Stimulated activated CD4-positive, alpha-beta T cell treated with anti-CD3 and anti-CD28 coated beads, Interleukin-2, amount 100 ng/mL, for 4 hours (primary cell): ENCODE measurements at regions not wholly inside any gene's neighbourhood (a gene's known extent, or its start where the extent isn't known, plus 50 kb on each side); places are given as distances from the start of the nearest gene placed in this dataset.

Source experiments
- DNase-seq: peaks from one replicate; pipeline ENCODE4 v3.0.0-alpha.2; 2020; ENCODE audit warnings: low read depth

DNA sequence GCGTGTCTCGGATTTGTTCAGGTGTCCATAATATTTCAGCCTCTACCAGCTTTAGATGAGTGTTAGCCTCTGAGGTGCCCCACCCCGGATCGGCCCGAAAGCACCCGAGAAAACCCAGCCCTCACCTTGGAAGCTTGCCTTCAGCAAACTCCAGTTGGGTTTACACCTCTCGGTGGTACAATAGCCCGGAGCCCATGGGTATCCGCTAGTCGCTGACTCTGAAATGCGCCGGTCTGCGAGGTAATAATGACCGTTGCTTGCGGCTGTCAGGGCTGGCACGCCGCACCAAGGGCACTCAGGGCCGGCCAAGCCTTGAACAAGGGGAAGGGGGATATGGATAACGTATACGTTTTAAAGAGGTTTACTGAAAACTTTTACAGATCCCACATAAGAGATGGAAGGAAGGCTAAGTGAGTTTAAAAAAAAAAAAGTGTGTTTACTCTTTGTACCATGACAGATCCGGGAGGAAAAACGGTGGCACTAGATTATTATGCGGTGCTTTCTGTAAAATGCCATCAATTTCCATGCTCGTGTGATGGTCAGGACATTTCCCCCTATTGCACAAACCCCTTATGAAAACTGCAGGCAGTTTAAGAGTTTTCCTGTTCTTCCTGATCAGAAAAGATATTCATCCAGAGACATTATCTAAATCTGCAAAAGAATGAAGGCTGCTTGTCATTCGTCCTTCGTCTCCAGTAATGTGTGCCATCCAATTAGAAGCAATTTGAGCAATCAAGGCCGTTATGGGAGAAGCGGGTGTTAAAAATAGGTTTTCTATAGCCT lies 124.2 kb downstream of the TMEM161B start:
- DNase-seq: no peak

DNA sequence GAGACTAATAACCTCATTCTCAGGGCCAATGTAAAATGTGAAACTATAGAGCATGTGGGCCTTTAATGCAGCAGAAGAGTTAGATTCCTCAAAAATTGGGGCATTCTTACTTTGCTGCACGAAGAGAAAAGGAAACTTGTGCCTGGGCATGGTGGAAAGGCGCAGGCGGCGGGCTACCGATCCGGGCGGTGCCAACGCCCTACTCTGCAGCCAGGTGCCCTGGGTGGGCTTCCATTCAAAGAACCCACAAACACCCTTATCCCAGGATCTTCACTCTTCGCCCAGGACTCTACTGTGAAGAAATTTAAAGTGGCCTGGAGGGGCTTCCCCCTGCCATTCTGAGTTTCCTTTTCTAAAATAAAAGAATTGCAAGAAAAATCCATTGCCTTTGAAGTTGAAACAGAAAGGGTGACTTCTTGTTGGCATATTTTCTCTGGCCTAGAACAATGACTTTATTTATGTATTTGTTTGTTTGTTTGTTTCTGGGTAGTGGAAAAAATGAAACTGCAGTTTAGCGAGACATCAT lies 124.9 kb downstream of the TMEM161B start:
- no peak for DNase-seq

DNA sequence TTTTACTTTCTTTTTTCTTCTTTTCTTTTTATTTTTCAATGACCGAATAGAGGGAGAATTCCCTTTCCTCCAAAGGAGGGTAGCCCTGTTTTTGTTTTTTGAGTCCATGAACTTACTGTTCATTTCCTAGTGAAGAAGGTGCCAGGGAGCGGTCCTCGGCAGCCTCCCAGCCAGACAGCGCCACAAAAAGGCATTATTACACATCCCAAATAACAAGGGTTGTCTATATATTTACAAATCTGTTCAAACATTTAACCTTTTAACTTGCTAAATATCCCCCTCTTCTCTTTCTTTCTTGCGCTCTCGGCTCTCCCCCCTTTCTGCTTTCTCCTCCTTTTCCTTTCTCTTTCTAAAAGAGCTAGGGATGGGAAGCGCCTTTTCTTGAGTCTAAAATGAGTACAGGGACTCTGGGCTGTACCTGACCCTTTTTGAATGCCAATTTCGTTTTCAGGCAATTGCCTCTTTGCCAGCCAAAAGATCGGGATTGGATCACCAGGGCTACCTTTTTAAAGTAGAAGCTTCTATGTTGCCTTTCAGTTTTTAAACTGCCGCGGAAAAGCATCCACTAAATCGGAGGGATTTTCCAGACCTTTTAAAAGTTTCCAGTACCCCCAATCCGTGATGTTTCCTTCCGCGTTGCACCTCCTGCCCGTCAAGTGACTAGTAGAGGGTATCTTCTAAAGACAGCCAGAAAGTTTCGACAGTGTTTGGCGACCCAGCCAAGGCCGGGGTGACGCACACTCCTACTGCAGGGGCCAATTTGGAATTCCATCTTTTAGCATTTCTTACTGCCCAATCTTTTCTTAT lies 125.6 kb downstream of the TMEM161B start:
- no peak for DNase-seq

DNA sequence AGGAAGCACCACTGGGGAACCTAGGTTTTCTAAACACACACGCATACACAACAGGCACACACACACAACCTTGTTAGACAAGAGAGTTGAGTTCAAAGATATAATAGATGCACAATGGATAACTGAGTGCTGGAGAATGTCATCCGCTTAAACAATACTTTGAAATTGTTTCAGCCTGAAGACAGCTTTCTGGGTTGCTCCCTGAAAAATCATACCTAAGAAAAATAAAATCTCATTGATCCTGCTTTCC lies 126.1 kb downstream of the TMEM161B start:
- no peak for DNase-seq

DNA sequence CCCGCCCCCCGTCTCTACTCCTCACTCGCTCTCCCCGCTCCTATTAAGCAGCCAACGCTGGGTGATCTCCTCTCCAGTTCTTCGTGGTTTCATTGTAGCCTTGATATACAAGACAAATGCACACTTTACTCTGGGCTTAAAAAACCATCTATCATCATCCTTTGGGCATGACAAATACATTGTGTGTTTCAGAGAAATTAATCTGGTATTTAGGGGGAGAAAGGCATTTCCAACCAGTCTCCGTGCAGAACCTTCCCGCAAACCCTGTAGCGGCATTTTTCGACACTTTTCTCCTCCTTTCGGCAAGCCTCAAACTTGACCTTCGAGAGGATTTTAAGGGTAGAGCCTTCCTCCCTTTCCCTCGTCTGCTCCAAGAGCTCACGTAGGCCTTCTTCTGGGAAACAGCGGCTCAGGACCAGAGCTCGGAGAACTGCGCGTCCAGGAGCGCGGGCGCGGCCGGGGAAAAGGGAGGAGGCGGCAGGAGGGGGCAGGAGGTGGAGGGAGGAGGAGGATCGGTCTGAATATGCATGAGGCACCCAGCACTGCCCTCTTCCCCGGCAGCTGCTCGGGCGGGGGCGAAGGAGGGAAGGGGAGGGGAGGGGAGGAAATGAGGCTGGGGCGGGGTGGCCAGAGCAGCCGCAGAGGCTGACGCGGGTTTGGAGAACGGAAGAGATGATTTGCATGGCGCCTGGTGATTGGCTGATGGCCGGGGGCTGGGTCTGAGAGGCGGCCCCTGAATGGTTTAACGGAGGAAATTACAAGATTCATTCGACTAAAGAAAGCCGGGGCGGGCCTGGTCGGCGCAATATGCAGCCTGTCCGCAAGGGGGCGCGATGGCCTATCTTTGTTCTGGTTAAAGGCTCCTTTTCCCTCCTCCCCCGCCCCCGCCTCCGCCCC lies 127.5 kb downstream of the TMEM161B start:
- peak; percentile 53 for DNase-seq

DNA sequence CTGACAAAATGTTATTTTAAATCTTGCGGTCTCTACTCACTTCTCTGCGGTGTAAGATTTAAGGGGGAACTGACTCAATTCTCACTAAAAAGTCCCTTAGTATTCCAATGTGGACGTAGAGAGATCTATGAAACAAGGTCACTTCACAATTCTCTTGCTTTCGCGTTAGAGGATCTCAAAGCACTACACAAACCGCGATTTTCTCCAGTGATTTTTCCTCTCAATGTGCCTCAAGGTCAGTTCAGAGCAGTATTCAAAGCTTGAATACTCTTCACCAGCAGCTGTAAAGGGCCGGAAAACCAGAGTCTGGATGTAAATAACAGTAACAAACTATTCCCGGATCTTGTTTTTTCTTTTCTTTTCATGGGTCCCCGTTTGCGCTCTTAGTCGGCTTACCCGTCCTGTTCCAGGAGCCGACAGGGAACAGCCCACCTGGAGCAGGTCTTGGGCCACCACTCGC lies 128.2 kb downstream of the TMEM161B start:
- no peak for DNase-seq

DNA sequence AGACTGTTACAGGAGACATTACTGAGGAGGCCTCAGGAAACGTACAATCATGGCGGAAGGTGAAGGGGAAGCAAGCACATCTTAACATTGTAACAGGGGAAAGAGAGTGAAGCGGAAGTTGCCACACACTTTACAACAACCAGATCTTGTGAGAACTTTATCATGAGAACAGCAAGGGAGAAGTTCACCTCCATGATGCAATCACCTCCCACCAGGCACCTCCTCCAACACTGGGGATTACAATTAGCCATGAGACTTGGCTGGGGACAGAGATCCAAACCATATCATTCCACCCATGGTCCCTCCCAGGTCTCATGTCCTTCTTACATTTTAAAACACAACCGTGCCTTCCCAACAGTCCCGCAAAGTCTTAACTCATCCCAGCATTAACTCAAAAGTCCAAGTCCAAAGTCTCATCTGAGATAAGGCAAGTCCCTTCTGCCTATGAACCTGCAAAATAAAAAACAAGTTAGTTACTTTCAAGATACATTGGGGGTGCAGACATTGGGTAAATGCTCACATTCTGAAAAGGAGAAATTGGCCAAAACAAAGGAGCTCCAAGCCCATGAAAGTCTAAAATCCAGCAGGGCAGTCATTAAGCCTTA lies 138.3 kb downstream of the TMEM161B start:
- DNase-seq: no peak

DNA sequence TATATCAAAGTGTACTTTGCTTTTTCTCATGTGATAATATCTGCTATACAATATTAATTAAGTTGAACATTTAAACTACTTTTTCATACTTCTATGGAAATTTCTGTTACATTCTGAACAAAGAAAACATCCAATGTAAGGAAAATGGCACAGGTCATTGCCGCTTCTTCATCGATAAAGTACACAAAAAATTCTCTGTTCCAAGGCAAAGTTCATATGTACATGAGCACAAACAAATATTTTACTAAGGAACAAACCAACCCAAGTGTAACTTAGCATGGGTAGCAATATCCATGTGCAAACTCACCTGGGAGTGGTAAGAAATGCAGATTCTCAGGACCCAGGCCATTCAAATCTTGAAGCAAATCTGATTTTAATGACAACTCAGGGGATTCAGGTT lies 139.8 kb downstream of the TMEM161B start:
- no peak for DNase-seq

DNA sequence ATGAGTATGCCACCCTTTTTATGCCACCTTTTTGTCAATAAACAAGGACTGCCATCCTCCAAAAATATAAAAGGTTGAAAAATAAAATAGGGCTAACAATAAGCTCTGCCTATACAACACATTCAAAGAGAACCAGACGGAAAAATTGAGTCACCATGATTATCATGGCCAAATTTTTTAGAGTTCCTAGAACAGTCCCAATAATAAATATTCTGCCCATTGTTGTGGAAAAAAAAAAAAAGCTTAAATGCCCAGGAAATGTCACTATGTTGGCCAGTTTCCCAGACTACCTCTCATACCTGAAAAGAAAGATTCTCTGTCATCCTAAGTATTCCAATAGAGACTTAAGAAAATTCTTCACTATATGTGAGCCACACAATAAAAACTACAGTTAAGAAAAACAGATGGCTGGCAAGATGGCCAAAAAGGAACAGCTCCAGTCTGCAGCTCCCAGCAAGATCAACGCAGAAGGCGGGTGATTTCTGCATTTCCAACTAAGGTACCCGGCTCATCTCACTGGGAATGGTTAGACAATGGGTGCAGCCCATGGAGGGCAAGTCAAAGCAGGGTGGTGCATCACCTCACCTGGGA lies 149.0 kb downstream of the TMEM161B start:
- no peak for DNase-seq

DNA sequence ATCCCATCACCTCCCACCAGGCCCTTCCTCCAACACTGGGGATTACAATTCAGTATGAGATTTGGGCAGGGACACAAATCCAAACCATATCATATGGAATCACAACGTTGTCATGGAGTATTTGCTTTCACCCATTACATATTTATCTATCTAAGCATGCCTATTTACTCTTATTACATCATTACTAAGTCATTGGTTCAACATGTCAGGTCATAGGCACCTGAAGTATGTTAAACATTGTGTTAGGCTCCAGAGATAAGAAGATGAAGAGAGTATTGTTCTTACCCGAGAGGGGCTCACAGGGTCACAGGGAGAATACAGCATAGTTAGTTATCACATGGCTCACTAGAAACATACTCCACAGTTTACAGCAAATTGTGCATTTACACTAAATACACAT lies 150.5 kb downstream of the TMEM161B start:
- no peak for DNase-seq

DNA sequence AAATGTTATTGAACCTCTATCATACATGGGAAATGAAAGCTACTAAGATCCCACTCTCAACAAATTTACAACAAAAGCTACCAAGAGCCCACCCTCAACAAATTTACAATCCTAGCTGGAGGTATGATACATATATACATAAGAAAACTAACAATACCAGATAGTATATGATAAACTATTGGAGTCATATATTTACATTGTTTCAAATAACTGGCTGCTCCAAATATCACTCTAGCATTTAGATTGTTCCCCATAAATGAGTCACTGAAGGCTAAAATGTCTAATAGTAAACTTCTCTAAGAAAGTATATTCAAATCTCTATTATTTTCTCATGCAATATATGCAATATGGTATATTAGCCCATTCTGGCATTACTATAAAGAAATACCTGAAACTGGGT lies 151.1 kb downstream of the TMEM161B start:
- DNase-seq: no peak

DNA sequence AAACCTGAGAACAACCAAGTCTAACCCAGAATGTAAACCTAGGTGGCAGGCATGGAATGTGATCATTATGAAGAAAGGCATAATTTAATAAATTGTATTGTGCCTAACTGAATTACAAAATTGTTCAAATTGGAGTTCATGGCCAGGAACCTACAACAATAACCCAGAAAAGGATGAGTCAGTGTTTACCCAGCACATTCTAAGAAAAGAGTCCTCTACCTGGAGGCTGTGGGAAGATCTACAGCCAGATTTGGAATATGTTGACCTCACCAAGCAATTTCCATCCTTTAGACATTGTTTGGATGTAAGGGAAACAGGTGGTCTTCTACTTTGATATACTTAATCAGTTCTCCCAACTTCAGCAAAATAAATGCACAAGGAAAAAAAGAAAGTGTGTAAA lies 152.2 kb downstream of the TMEM161B start:
- DNase-seq: no peak

DNA sequence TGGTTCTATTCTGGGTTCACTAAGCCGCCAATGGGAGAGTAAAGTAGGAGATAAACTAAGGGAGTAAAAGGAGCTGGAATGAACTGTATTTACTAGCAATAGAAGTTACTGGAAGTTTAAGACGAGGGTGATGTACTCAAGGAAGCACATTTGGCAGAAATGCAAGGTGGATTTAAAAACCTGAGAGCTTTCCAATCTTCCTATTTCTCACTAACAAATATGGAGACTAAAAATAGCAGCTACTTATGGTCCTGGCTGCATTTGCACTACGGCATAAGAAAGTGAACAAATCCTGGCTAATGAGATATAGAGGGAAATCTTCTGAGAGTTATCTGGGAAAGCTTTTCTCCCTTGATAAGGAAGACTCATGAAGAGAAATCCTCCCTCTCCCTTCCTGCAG lies 153.4 kb downstream of the TMEM161B start:
- DNase-seq: no peak

DNA sequence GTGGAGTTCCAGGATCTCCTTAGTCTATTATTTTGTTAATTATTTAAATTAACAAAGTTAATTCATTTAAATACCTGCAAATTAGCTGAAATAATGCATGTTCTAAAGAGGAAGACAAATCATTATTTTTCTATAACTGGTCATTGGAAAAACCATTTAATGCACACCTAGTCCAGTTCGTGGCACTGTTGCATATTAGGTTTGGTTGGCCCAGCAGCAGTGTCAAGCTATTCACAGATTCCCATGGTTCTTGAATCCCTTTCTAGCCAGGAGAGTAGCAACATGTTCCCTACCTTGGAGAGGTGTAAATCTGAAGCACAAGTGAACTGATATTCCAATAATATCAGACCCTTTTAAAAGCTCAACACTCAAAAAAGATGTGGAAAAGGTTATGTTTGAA lies 155.2 kb downstream of the TMEM161B start:
- DNase-seq: no peak

DNA sequence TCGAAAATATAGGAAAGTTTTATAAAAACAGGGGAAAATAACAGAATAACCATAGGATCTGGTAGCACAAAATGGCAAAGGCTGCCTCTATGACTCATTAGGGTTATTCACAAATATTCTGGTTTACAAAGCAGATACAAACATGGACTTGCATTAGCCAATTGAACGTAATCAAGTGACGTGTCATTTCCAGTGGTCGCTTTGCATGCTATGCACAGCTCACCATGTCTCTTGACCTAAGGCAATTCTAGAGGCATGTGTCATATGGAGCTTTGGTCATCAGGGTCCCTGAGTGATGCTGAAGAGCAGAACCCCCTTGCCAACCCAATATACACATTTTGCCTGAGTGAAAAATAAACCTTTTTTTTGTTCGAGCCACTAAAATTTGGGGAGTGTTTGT lies 158.8 kb downstream of the TMEM161B start:
- no peak for DNase-seq

DNA sequence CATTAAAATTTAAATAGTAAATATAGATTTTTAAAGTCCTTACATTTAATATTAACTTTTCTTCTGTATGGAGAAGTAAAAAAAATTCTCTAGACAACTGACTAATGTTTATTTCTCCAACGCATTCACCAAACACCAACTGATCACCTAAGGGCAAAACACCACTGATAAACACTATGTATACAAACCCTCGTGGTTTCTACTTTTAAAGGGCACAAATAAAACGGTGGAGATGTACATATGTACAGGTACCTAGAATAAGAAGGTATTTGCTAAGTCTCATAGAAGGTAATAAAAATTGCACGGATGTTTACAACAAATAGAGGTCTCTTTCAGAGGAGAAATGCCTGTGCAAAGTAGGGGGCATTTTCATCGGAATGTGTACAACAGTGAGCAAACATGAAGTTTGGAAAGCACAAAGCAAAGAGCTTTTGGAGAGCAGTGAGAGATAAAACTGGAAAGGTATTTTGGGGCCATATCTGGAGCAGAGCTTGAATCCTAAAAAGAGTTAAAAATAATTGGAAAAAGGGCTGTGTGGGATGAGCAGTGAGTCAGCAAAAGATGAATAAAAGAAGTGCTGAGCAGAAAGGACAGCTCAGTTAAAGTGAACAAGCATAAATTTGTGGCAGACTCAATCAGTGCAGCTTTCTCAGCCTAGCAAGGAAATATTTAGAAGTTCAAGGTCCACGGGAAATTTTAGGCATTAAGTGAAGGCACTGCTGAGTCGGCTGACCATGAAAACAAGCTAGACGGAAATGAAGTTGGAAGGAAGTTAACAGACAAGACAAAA lies 160.0 kb downstream of the TMEM161B start:
- no peak for DNase-seq

DNA sequence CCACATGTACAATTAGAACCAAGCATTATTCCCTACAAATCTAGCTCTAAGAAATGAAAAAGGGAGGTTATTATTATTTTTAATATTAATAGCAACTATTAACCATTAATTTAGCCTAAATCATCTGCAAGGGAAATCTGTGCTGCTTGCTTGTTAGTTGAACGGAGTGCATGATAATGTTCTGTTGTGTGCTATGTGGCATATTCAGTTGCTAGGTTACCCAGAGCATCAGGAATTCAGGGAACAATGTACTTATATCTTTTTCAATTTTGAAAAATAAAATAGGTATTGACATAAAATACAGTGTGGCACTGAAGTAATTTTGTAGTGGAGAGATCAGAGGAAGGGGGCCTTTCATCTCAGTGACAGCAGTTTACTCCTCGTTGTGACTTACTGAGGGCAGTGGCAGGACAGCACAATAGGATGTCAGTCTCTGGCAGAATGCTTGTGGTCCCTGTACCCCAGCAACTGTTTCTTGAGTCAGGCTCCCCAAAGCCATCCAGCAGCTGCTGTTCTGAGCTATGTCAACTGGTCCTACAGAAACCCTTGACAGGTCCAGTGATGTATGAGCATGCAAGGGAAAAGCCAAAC lies 173.6 kb downstream of the TMEM161B start:
- DNase-seq: no peak

DNA sequence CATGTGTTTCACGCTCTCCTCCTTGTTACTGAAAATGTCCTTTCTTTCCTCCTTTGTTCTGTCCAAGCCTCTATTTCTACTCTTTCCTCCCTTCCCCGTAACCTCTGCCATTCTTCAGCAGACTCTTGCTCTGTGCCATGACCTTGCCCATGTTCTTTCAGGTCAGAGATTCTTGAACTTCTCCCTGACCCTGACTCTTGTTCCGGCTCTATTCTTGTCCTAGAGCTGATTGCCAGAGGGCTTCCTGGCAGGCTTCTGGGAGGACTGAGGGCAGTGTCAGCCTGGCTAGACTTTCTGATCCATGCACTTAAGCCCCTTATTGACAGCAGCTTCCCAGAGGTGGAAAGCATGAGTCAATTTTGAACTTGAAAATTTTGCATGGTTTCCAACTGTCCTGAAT lies 174.2 kb downstream of the TMEM161B start:
- DNase-seq: no peak

DNA sequence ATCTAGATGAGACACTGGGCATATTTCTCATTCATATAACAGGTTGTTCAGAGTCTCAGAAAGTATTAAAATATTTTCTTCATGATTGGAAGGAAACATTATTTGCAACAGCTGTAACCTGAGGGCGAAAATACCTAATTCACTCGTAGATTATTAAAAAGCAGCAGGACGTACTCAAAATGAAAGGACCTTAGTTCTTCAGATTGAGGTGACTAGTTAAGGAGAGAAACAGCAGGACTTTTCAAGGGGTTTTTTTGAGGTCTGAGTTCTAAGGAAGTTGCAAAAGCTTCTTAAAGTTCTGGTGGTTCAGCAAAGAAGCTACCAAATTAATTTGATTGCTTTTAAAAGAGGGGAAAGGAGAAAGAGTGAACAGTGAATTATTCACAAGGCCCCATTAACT lies 174.9 kb downstream of the TMEM161B start:
- DNase-seq: no peak

DNA sequence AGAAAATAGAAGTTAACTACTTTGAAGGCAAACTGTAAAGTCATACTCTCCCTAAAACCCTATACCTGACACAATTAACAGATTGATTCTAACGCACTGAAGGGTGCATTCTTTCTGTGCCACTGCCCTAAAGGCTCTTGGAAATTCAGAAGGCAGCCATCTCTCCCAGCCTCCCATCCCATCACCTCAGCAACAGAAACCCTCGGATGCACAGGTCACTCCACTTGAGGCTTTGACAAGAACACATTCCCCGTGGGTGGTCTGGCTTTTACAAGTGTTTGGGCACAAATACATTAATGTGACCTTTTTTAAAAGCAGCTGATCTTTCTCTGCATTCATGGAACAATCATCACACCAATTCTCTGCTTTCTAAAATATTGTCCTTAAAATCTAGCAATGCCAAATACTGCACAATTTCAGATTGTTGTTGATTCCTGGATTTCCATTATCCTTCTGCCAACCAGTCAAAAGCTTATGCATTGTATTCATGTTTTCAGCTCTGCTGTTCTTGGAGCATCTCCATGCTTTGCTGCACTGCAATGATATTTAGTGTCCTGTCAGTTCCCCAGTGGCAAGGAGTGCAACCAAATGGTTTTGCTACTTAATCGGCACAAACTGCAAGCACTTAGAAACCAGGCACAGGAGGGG lies 175.6 kb downstream of the TMEM161B start:
- DNase-seq: no peak
